Esophagus squamous epithelium (tissue), 4 donors: ENCODE measurements at regions not wholly inside any gene's neighbourhood (a gene's known extent, or its start where the extent isn't known, plus 50 kb on each side); places are given as distances from the start of the nearest gene placed in this dataset.

Experiments
- POLR2A ChIP-seq, 4 donors: fragments of 450-650 bp; IDR thresholded peaks; one replicate each; pipeline ENCODE4 v1.6.1; 2017; ENCODE audit warnings: antibody characterized with exemption in 4 of 4, mild to moderate bottlenecking in 4 of 4, moderate library complexity in 3 of 4
- TF ChIP-seq, protein P1 (sequence below), 6 experiments: fragments of 450-650 bp in 4 of 6; fragments of 200-600 bp in 2 of 6; sonication (generic) in 2 of 6; IDR thresholded peaks; one replicate each; pipeline ENCODE4 v1.5.1; 2016 to 2019; ENCODE audit warnings: antibody characterized with exemption in 6 of 6, mild to moderate bottlenecking in 4 of 6, moderate library complexity in 4 of 6

- TF ChIP-seq, protein P1, sequence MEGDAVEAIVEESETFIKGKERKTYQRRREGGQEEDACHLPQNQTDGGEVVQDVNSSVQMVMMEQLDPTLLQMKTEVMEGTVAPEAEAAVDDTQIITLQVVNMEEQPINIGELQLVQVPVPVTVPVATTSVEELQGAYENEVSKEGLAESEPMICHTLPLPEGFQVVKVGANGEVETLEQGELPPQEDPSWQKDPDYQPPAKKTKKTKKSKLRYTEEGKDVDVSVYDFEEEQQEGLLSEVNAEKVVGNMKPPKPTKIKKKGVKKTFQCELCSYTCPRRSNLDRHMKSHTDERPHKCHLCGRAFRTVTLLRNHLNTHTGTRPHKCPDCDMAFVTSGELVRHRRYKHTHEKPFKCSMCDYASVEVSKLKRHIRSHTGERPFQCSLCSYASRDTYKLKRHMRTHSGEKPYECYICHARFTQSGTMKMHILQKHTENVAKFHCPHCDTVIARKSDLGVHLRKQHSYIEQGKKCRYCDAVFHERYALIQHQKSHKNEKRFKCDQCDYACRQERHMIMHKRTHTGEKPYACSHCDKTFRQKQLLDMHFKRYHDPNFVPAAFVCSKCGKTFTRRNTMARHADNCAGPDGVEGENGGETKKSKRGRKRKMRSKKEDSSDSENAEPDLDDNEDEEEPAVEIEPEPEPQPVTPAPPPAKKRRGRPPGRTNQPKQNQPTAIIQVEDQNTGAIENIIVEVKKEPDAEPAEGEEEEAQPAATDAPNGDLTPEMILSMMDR (IDR thresholded peaks at IDR 0.05), result no peak
- no peak for TF ChIP-seq POLR2A (IDR thresholded peaks at IDR 0.05)
Observed at GRCh38 chr5:27938989-27939388, 900.6 kb upstream of the CDH9 start.
